ENCODE measurements at regions not wholly inside any gene's neighbourhood (a gene's known extent, or its start where the extent isn't known, plus 50 kb on each side); places are given as distances from the start of the nearest gene placed in this dataset.

GRCh38 chr18:27649621-27650020, 464.5 kb upstream of the CHST9 start:
- WGBS, 2 experiments (ENCODE audit: extremely low coverage in 2 of 2, insufficient read length in 1 of 2): 29% methylated on average over 1 of the region's 3 CpGs; no CpG with 5 or more reads in 1 of the 2 experiments
- dilution Hi-C loops (cut with HindIII; ENCODE audit: low sequenced_read_pairs, unreplicated experiment): no loop called here

More at GRCh38 chr18:27649621-27650020, 464.5 kb upstream of the CHST9 start:
- CTCF ChIA-PET: no interaction called here
- no peaks in the 10 kb centered on the region for H3K4me1 ChIP-seq (ENCODE audit: control insufficient read depth, insufficient read depth, low read length)
- H2AK5ac ChIP-seq (ENCODE audit: low read depth, low read length): no peak overlapping the region
- no peak for ATAC-seq (ENCODE audit: low read depth)
- H3K36me3 ChIP-seq (ENCODE audit: control insufficient read depth, insufficient read depth, low read length): no peaks in the 10 kb centered on the region
- no peaks in the 10 kb centered on the region for H3K79me1 ChIP-seq (ENCODE audit: low read depth in 1 of 2, low read length in 2 of 2)
- H3K23ac ChIP-seq (ENCODE audit: low read depth, low read length): no peak overlapping the region
- no peak overlapping the region for H4K8ac ChIP-seq (ENCODE audit: low read depth in 2 of 2, low read length in 2 of 2)
- intact Hi-C loops (cut with micrococcal nuclease) (loop anchor here (10.0 kb wide), 1 partner anchor 65 kb away; no protein-coding TSS in a partner anchor), in situ Hi-C loops (cut with MboI; ENCODE audit: low sequenced_read_pairs) (no loop called here)
- H3K4ac ChIP-seq (ENCODE audit: low read depth, low read length): no peak overlapping the region
- no TSS peak for BruUV-seq (replicated peaks)
- H2BK20ac ChIP-seq (ENCODE audit: low read depth, low read length): no peak overlapping the region
- no peaks in the 10 kb centered on the region for H3K9me3 ChIP-seq (ENCODE audit: control insufficient read depth, insufficient read depth, low read length)
- no peak overlapping the region for H2AK9ac ChIP-seq (replicated peaks; ENCODE audit: low read depth, low read length, poor library complexity)
- H3K27me3 ChIP-seq (ENCODE audit: control insufficient read depth, insufficient read depth, low read length): no peaks in the 10 kb centered on the region
- H3K14ac ChIP-seq (replicated peaks; ENCODE audit: low read depth, low read length): no peak overlapping the region
- H3K4me3 ChIP-seq (ENCODE audit: insufficient read depth, low read depth, low read length): no peak overlapping the region
- TF ChIP-seq NFE2L2 (IDR thresholded peaks at IDR 0.05; ENCODE audit: low read depth, low read length) (no peak), RFX5 (IDR thresholded peaks at IDR 0.05; ENCODE audit: low read depth, low read length) (no peak), BHLHE40 (IDR thresholded peaks at IDR 0.05; ENCODE audit: low read depth, low read length) (no peak), RCOR1 (IDR thresholded peaks at IDR 0.05; ENCODE audit: insufficient replicate concordance, low read length) (no peak), RAD21 (IDR thresholded peaks at IDR 0.05; ENCODE audit: low read length) (no peak), CEBPB (IDR thresholded peaks at IDR 0.05; ENCODE audit: low read depth, low read length) (no peak)
- TF ChIP-seq, protein P1, sequence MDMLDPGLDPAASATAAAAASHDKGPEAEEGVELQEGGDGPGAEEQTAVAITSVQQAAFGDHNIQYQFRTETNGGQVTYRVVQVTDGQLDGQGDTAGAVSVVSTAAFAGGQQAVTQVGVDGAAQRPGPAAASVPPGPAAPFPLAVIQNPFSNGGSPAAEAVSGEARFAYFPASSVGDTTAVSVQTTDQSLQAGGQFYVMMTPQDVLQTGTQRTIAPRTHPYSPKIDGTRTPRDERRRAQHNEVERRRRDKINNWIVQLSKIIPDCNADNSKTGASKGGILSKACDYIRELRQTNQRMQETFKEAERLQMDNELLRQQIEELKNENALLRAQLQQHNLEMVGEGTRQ (IDR thresholded peaks at IDR 0.05; ENCODE audit: low read depth, low read length): no peak
- no peak overlapping the region for H4K91ac ChIP-seq (ENCODE audit: insufficient read depth, low read depth, low read length)
- no peak overlapping the region for H3K18ac ChIP-seq (ENCODE audit: low read depth, low read length)
- H4K20me1 ChIP-seq (ENCODE audit: insufficient read depth, low read length): no peaks in the 10 kb centered on the region
- no peak overlapping the region for H2BK15ac ChIP-seq (ENCODE audit: low read depth, low read length)
- H2AFZ ChIP-seq (replicated peaks; ENCODE audit: low read length, poor library complexity): no peak overlapping the region
- no peak for DNase-seq
- H3K27ac ChIP-seq (ENCODE audit: insufficient read depth, low read length): no peak overlapping the region
- H3K4me2 ChIP-seq (ENCODE audit: low read depth, low read length): no peak overlapping the region
- H3K9ac ChIP-seq (ENCODE audit: low read depth, low read length): no peak overlapping the region
- H2BK5ac ChIP-seq (ENCODE audit: low read depth, low read length, poor library complexity, severe bottlenecking): no peak overlapping the region
- no peak overlapping the region for H4K5ac ChIP-seq (ENCODE audit: low read depth, low read length)
- H3K56ac ChIP-seq (ENCODE audit: extremely low read depth, insufficient read depth, low read length): no peak overlapping the region
- POLR2A ChIA-PET (ENCODE audit: unreplicated experiment): no interaction called here
- no peak overlapping the region for H2BK120ac ChIP-seq (ENCODE audit: low read depth, low read length)
- no peaks in the 10 kb centered on the region for H3K9me1 ChIP-seq (ENCODE audit: insufficient read depth, low read length)
